H1 (cell line): ENCODE measurements at regions not wholly inside any gene's neighbourhood (a gene's known extent, or its start where the extent isn't known, plus 50 kb on each side); places are given as distances from the start of the nearest gene placed in this dataset.

Source experiments
- CBX5 ChIP-seq: fragments of 300-800, 300-1000 bp; sonication (generic); IDR thresholded peaks from 2 replicates; pipeline ENCODE4 v1.7.1; 2016; ENCODE audit warnings: antibody characterized with exemption, low read length, low read depth
- CEBPB ChIP-seq: IDR thresholded peaks from 2 replicates; pipeline ENCODE4 v1.6.1; 2012; ENCODE audit warnings: low read depth, low read length
- CHD2 ChIP-seq: IDR thresholded peaks from 2 replicates; pipeline ENCODE4 v1.6.1; 2012; ENCODE audit warnings: low read length, improper control_type of control experiment
- CTCF ChIP-seq, 3 experiments: IDR thresholded peaks; 1 replicate in 2 of 3; 2 replicates in 1 of 3; pipeline versions ENCODE4 v1.5.1 to v1.6.1; 2011; ENCODE audit warnings: low read length in 3 of 3, mild to moderate bottlenecking in 3 of 3, inconsistent platforms in 2 of 3, low read depth in 1 of 3, moderate library complexity in 1 of 3; ENCODE audit not compliant: insufficient read depth in 1 of 3; ENCODE audit errors: control extremely low read depth in 1 of 3
- EGR1 ChIP-seq: IDR thresholded peaks from 2 replicates; pipeline ENCODE4 v1.6.1; 2011; ENCODE audit warnings: low read depth, low read length, borderline replicate concordance
- EZH2 ChIP-seq: fragments of 200-600 bp; sonication (generic); IDR thresholded peaks from 2 replicates; pipeline ENCODE4 v1.7.1; 2012; ENCODE audit warnings: low read depth, mild to moderate bottlenecking, moderate library complexity, low read length, inconsistent platforms; ENCODE audit not compliant: severe bottlenecking
- GABPA ChIP-seq: IDR thresholded peaks from 2 replicates; pipeline ENCODE4 v1.6.1; 2011; ENCODE audit warnings: mild to moderate bottlenecking, low read length, moderate library complexity, borderline replicate concordance; ENCODE audit not compliant: insufficient read depth
- JUND ChIP-seq: IDR thresholded peaks from 2 replicates; pipeline ENCODE4 v1.6.1; 2011; ENCODE audit warnings: mild to moderate bottlenecking, improper control_type of control experiment, low read length
- MAX ChIP-seq: IDR thresholded peaks from 2 replicates; pipeline ENCODE4 v1.6.1; 2012; ENCODE audit warnings: inconsistent platforms
- POLR2AphosphoS5 ChIP-seq: IDR thresholded peaks from 2 replicates; pipeline ENCODE4 v1.6.1; 2011; ENCODE audit warnings: low read depth, low read length
- RAD21 ChIP-seq, 2 experiments: IDR thresholded peaks in 1 of 2; conservative IDR thresholded peaks in 1 of 2; 2 replicates each; pipeline ENCODE4 v1.6.1; 2011; ENCODE audit warnings: low read depth in 2 of 2, low read length in 2 of 2, improper control_type of control experiment in 1 of 2, inconsistent platforms in 1 of 2, mild to moderate bottlenecking in 1 of 2, moderate library complexity in 1 of 2
- RNF2 ChIP-seq: fragments of 200-900, 300-1000 bp; sonication (generic); IDR thresholded peaks from 2 replicates; pipeline ENCODE4 v1.7.1; 2016; ENCODE audit warnings: borderline replicate concordance, low read depth, mild to moderate bottlenecking, antibody characterized with exemption, low read length; ENCODE audit not compliant: poor library complexity, severe bottlenecking; ENCODE audit errors: missing control alignments
- TBP ChIP-seq: IDR thresholded peaks from 2 replicates; pipeline ENCODE4 v1.6.1; 2011; ENCODE audit warnings: low read depth, low read length, improper control_type of control experiment
- TCF12 ChIP-seq: IDR thresholded peaks from 2 replicates; pipeline ENCODE4 v1.6.1; 2011; ENCODE audit warnings: low read depth, mild to moderate bottlenecking, low read length

GRCh38 chr20:25140968-25141367 is 54.5 kb upstream of the ENTPD6 start:
- TF ChIP-seq POLR2AphosphoS5, result no peak
- no peak for TF ChIP-seq EGR1
- no peak for TF ChIP-seq CTCF (IDR thresholded peaks at IDR 0.05; ENCODE audit: control extremely low read depth in 1 of 3, insufficient read depth in 1 of 3, low read depth in 1 of 3, low read length in 3 of 3)
- no peak for TF ChIP-seq GABPA
- no peak for TF ChIP-seq JUND
- no peak for TF ChIP-seq CEBPB
- TF ChIP-seq MAX, result no peak
- TF ChIP-seq EZH2, result no peak
- TF ChIP-seq TCF12, result no peak
- TF ChIP-seq TBP, result no peak
- no peak for TF ChIP-seq RAD21 (IDR thresholded peaks at IDR 0.05 in 1 of 2, conservative IDR thresholded peaks at IDR 0.05 in 1 of 2; ENCODE audit: low read depth in 2 of 2, low read length in 2 of 2)
- TF ChIP-seq RNF2, result no peak
- TF ChIP-seq CBX5, result no peak
- TF ChIP-seq CHD2, result no peak
